Right forelimb (tissue), 1 donor: ENCODE measurements at regions not wholly inside any gene's neighbourhood (a gene's known extent, or its start where the extent isn't known, plus 50 kb on each side); places are given as distances from the start of the nearest gene placed in this dataset.

Experiments used
- DNase-seq: peaks from one replicate; pipeline ENCODE4 v3.0.0-alpha.2; 2018

DNA sequence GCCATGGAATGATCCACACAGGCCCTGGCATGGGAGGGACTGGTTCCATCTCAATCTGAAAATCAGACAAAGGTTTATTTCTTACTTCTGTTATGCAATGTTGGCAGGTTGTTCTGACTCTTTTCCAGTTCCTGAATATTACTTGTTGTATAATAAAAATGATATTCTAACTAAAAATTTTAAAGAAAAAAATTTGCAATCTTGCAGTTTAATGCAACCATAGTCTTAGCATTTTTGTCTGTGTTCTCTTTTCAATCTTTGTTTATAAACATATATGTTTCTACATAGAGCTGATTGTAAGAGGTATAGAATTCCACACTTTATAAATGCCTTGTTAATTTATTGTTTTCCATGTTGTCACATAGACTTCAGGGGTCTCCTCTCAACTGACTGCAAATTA is 143.4 kb downstream of the RPIA start:
- DNase-seq = no peak

DNA sequence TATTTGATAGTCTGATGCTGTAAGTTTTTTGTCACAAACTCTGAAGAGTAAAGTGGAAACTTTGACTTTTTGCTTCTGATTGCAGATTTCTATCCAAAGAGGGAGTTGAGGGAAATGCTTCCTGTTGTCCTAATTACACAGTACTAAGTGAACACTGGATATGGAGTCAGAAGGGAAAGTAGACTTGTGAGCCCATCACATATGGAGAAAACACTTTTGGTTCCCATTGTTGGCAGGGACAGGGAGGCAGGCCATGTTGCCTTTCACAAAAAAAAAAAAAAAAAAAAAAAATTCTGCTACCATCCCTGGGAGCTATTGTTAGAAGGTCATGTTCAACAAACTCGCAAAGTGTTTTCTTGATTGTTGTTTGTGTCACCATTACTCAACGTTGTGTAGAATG is 144.3 kb downstream of the RPIA start:
- no peak for DNase-seq

DNA sequence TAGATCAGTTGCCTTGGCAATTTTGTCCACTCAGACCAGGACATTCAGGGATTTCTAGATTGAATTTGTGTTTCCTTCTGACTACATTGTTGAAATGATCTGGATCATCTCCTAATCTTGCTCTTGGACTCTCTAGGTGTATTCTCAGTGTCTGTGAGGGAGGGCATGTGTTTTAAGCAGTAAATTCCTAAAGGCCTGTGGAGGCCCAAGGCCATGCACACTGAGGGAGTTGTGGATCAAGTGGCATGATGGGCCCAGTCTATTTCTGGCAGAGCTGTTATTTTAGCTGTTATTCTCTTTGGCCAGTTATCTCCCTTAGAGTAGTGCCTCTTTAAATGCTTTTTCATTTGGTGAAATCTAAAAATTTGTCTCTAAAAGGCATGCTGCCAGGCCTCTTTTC is 144.9 kb downstream of the RPIA start:
- no peak for DNase-seq

DNA sequence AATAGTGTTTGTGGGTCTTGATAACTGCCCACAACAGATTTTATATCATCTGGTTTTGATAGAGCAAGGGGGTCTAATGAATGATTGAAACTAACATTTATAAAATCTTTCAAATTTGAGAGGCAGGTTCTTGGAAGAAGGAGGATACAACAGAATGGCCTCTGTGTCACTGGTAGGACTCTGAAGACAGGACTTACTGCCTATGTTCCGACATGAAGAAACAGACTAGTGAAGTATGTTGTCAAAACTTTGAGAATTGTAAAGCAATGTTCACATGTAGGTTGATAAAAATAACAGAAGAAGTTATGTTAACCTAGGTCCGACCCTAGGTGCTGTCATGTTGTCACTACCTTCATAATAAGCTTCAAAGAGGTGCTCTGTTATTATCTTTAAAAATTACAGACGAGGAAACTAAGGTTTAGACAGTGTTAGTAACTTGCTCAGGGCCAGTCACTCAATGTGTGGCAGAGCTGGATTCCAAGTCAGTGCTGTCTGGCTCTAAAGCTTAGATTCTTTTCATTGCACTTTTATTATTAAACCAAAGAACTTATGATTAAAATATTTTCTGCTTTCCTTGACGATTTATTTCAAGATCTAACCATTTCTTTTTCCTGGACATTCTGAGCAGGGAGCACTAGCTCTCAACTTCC is 146.2 kb downstream of the RPIA start:
- no peak for DNase-seq

DNA sequence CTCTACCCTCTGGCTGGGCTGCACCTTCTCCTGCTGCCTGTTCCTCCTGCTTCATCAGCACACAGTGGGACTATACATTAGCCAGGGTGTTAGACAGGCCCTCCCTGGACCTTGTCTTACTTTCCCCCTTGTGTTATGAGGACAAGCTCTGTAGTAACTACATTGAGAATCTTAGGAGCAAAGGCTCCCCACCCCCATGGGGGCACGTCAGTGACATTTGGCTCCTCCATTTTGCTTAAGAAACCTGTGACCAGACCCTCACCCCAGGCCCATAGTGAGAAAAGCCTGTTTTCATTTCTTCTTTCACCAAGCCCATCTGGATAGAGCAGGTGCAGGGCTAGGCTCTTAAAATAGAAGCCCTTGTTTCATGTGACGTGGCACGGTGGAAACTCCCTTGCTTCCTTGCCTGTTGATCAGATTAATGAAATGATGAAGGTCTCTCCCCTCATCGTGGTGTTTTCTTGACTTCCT is 146.7 kb downstream of the RPIA start:
- DNase-seq = no peak

DNA sequence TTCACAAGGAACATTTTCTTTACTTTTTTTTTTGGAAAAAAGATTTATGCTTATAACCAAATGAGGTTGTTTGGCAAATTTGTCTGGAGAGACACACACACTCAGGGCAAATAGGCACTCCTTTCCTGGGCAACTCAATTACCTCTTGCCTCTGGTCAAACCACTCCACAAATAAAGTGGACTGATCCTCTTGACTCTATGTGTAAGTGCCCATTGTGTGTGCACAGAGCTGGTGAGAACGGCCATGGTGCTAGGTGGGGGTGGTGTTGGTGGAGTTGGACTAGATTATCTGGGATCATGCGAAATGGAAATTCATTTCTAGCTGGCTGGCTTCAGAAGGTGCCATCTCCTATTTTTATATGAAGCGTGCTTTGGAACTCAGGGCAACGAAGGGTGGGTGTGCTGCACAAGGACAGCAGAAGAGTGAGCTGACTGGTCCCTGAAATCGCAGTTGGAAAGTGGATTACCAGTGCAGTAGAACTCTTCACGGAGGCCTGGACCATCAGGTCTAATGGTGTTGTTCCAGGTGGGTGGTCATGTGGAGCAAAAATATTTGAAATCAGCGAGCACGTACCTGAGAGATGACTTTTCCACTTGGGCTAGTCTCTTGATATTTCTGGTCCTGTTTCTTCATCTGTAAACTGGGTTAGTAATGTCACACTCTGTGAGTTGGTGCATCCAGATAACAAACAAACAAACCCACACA is 149.9 kb downstream of the RPIA start:
- no peak for DNase-seq

DNA sequence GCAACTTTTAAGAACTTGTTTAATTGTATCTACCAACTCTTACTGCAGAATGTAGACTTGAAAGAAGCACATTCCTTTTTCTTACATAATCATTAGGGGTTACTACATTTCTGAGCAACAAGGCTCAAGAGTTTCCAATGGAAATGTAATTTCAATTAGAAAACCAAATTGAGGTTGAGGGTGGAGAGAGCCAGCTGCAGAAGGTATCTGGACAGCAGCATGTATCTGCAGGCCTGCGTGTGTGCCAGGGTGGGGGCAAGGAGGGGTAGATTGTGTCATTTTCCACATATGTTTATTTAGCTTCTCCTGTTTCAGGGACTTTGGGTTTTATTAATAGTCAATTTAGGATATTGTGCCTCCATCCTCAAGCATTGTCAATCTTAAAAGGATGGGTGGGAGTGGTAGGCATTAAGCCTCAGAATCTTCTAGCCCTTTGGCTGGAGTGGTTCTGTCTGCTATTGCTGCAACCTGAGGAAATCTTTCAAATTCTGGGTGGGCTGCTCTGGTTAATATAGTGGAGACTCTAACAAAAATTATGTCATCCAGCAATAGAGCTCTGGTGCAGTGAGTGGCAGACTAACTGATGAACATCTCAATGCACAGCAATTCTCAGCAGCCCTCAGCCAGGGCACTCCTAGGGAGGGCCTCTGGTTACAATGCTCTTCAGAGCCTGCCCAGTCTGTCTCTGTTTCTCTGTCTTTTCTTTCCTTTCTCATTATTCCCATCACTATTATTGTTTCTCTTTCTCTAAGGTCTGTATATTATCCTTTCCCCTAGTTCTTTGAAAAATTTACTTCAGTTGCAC is 151.4 kb downstream of the RPIA start:
- DNase-seq = no peak

DNA sequence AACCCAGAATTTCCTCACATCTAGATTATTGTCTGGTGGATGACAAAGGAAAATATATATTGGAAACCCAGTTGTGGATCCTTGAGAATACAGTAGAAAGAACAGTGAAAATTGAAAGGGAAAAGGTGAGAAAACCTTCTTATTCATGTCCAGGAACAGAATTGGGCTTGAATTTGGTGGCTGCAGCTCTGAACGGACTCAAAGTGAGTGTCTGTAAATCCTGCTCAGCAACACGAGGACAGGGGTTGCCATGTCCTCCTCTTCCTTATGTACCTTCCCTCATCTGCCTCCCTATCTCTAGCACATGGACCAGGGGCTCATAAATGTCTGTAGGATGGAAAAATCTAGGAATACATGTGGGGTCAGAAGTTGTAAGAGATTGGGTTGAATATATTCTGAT is 152.2 kb downstream of the RPIA start:
- DNase-seq = no peak

DNA sequence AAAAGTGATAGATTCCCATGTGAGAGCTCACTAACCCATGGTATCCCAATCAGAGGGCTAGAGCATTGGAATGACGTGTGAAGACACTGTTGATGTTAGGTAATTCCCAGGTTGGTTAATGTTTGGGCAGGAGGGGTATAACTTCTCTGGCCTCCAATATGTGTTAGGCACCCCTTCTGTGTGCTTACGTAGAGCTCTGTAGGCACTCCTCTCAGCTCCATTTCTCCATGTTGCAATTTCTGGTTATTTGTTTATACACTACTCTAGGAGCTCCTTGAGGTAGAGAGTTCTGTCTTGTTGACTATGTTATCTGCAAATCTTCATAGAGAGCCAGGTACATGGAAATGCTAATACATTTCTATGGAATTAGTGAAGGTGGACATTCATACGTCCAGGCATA is 153.5 kb downstream of the RPIA start:
- no peak for DNase-seq

DNA sequence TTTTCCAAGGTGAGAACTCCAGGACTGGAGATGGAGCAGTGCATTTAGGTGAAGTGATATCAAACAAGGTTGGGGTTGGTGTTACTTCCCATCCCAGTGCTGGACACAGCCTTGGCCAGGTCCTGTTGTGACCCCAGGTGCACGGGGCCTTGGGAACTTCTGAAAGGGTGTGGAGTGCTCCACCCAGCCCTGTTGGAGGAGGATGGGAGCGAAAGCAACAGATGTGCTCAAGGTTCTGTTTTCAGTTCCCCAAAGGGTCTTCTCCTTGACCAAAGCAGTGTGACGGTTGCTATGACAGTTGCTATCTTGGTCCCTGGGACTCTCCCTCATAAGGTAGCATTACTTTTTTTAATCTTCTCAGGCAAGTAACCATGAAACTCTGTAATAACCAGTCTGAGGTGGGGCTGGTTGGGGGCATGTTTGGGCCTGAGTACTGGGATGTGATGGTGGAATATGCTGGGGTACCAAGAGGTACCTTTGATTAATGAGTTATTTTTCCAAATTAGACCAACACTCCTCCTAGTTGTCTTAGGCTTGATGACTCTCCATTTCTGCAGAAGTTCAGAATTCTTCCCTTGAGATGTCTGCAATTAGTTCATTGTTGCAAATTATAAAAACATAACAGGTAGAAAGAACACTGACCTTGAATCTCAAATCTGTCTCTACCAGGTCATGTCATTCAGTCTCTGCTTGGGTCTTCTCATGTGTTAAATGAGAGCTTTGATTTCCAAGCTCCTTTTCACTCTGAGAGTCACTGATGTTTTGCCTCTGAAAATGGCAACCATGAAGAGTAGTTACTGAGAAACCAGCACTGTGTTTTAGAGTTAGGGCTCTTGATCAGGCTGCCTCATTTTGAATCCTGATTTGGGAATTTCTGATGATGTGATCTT is 154.5 kb downstream of the RPIA start:
- DNase-seq = no peak

DNA sequence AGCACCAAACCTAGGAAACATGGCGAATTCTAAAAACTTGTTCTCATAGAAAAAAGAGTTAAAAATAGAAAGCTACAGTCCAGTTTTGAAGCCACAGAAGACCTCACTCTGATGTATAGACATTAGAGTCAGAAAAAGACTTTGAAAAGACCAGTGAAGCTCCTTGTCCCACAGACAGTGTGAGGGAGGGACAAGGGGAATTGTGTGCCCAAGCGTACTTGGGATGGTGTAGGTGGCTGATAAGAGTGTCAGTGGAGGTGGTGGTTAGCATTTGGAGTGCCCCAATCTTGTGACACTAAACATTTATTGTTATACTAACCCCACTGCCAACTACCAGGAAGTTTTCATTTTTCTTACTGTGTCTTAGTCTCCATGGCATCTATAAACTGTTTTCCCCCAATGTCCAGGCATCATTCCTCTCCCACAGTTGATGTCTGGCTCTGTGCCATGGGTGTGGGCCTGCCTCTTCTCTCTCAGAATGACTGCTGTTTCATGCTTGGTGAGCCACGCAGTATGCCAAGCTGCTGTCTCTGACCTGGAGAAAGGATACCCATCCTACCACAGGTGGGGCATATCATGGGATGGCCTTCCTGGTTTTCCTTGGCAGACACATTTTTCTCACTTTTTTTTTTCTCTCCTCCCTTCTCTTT is 161.4 kb downstream of the RPIA start:
- DNase-seq = no peak

DNA sequence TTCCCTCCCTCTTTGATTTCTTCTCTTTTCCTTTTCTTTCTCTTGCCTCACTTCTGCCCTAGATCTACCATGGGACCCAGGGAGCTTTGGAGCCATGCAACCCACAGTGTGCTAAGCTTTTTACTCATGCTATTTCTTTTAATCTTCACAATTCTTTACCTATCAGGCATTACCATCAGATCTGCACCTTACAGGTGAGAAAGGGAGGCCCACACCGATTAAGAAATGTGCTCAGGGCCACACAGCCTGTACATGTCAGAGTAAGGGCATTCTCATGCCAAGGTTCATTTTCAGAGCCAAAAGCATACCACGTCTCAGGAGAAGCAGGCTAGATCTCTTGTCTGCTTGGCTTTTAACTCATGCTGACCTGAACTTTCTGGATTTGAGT is 161.9 kb downstream of the RPIA start:
- no peak for DNase-seq

DNA sequence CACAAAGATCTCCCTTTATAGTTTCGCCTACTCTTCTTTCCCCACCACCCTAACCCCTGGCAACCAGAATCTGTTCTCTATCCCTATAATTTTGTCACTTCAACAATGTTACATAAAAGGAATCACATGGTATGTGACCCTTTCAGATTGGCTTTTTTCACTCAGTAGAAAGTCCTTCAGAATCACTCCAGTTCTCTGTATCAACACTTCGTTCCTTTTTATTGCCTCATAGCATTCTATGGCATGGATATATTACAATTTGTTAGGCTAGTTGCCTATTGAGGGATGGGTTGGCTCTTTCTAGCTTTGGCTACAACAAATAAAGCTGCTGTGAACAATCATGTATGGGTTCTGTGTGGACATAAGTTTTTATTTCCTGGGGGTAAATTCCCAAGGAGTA is 163.1 kb downstream of the RPIA start:
- DNase-seq = no peak

DNA sequence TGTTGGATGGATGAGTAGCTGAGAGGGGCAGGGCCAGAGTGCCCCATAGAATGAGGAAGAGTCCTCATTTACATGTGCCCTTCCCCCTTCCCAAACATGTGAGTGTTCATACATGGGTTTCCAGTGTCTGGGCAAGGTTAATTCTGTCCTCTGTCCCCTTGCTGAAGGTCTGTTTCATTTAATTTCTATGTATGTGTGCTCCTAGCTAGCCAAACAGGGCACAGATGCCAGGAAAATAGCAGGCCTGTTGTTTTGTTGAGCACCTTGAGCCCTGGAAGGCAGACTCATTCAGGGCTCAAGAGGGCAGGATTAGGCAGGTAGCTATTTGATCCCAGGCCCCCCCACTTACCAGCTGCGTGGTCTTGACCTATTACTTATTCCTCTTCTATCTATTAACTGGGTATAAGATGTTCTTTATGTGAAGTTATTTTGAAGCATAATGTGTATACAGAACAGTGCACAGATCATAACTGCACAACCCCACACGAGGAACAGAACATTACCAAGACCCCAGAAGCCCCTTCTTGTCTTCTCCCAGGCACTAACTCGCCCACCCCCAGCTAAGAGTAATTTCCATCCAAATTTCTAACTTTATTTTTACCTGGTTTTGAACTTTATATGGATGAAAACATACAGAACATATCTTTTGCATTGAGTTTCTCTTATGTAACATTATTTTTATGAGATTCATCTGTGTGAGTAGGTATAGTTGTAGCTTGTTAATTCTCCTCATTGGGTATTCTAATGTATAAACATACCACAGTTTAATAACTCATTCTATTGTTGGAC is 164.3 kb downstream of the RPIA start:
- no peak for DNase-seq

DNA sequence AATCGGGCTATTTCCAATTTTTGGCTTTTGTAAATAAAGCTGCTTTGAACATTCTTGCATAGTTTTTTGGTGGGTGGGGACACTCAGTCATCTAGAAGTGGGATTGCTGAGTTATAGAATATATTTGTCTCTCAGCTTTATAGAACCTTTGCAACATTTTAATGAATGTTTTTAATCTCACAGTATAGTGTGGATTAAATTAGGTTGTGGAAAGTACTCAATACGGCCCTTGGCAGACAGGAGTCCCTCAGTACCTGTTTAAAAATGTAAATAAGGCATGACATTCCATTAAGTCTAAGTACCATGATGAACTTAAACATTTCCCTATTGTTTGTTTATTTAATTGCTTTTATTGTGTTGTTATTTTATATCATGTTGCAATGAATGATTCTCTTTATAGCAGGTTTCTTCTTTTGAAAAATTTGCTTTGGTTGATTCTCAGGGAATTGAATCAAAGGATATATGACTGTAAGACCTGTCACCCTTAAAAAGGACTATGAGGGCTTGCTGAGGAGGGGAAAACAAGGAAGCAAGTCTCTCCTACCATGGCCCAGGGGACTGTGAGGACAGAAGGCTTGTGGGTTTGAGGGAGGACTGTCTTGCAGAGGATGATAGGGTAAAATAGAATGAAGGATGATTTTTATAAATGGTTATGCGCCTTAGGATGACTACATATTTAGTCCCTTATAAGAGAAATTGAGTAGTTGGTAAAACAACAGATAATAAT is 165.1 kb downstream of the RPIA start:
- DNase-seq = no peak

DNA sequence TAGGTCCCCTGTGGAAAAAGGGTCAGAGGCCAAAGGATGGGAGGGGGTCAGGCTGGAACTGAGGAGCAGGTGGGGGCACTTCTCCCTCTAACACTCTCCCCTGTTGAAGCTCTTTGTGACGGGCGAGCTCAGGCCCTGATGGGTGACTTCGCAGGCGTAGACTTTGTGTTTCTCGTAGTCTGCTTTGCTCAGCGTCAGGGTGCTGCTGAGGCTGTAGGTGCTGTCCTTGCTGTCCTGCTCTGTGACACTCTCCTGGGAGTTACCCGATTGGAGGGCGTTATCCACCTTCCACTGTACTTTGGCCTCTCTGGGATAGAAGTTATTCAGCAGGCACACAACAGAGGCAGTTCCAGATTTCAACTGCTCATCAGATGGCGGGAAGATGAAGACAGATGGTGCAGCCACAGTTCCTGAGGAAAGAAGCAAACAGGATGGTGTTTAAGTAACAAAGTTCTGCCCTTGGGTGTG is 165.8 kb downstream of the RPIA start:
- DNase-seq = no peak

DNA sequence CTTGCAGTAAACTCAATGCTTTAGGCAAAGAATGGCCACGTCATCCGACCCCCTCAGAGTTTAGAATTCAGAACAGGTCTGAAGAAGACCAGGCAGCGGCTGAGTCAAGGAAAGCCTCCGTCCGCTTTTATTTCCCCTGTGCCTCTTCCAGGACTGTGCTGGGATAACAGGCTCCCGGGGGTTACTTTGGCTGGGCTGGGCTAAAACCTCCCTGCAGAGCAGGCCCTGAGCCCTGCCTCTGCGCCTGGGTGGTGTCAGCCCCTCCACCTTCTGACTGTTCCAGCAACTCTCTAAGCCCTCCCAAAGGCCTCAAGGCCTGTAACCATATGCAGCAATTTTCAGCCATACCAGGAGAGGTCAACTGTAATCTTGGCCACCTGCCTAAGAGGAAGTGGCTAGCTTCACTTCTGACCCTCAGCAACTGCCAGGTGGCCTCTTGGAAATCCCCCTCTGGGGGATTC is 166.5 kb downstream of the RPIA start:
- no peak for DNase-seq

DNA sequence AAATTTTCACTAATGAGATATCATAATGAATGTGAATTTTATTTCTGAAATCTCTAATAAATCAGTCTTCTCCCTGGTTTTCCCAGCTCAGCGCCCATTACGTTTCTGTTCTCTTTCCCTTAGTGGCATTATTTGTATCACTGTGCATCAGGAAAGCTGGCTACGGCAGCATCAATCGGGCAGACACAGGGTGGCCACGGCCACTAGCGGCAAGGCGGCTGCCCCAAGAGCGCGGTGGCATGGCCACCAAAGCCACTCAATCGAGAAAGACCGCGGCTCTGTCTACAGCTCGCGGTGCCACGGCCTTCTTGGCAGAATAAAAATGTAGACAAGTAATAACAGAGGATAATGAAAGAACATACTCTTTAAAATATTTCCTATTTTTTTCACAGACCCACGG is 168.0 kb downstream of the RPIA start:
- DNase-seq = no peak

DNA sequence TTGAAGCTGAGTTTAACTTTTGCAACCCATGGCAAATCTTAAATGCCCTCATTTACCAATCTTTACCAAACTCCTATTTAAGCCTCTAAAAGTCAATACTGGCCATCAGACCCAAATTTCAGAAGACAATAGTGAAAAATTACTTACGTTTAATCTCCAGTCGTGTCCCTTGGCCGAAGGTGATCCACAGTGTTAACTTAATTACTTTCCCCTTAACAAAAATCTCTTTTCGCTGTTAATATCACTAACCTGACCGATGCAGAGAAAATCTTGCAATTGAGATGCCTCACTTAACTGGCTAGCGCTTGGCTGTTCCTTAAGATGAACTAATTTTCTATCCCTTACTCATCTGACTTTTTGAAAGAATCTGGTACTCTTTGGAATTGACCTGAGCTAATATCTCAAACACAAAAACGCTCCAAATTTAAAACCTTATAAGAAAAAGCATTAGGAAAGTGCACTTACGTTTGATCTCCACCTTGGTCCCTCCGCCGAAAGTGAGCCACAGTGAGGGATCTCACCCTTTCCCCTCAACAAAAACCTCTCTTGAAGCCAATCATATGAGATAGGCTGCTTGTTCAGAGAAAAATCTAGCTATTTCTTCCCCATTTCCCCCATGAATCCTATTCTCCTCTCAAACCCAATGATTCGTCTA is 169.1 kb downstream of the RPIA start:
- no peak for DNase-seq

DNA sequence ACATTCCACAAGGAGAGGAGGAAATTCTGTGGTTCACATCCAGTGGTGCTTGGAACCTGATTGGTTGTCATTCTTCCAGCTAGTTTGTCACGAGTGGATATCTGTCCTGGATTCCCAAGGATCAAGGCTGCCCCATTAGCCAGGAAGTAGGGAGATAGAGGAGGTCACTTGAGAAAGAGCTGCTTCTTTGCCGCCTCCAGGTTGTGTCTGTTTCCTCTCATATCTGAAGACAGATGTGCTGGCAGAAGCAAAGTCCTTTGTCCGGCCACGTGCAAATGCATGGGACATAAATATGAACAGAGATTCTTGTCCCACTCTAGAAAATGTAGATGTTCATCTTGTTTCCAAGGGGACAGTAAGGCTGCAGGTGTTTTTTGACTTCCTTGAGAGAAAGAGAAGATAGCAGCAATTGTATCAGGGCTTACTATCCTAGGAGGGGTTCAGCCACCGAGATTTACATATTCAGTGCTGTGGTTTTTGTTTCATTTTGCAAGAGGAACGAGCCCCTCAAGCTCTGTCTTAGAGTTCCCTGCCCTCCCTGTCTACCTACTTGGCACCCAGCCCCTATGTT is 174.4 kb downstream of the RPIA start:
- no peak for DNase-seq
